Neural cell (in vitro differentiated cells): ENCODE measurements at regions not wholly inside any gene's neighbourhood (a gene's known extent, or its start where the extent isn't known, plus 50 kb on each side); places are given as distances from the start of the nearest gene placed in this dataset.
"Not testable (repeated sequence)": the region's sequence is repeated elsewhere in the genome, so short reads cannot be mapped to it uniquely, and the experiment has no call there.

Source experiments
- H2AFZ ChIP-seq: fragments of 200-600, 300-800 bp; sonication (generic), shearing (Covaris generic); 2 replicates; pipeline ENCODE4 v1.6.0; 2014; ENCODE audit warnings: low read depth, mild to moderate bottlenecking, antibody characterized with exemption, low read length, moderate library complexity
- H3F3A ChIP-seq: fragments of 200-600 bp; shearing (Covaris generic); 2 replicates; pipeline ENCODE4 v1.6.1; 2016; ENCODE audit warnings: mild to moderate bottlenecking, moderate library complexity, mixed read lengths, antibody characterized with exemption, low read length; ENCODE audit not compliant: insufficient read depth, poor library complexity, severe bottlenecking
- H3K27ac ChIP-seq: fragments of 200-600, 300-800 bp; sonication (generic), shearing (Covaris generic); 2 replicates; pipeline ENCODE4 v1.5.1; 2014; ENCODE audit warnings: mild to moderate bottlenecking, low read length, moderate library complexity
- H3K27me3 ChIP-seq: fragments of 300-800, 200-600 bp; sonication (generic), shearing (Covaris generic); 2 replicates; pipeline ENCODE4 v1.6.0; 2014; ENCODE audit warnings: mild to moderate bottlenecking, low read depth, low read length, moderate library complexity; ENCODE audit not compliant: insufficient read depth
- H3K36me3 ChIP-seq: fragments of 300-800, 200-600 bp; sonication (generic), shearing (Covaris generic); 2 replicates; pipeline ENCODE4 v1.5.1; 2014; ENCODE audit warnings: mild to moderate bottlenecking, antibody characterized with exemption, low read length, moderate library complexity; ENCODE audit not compliant: insufficient read depth
- H3K4me2 ChIP-seq: fragments of 300-800, 200-600 bp; sonication (generic), shearing (Covaris generic); 2 replicates; pipeline ENCODE4 v1.6.0; 2014; ENCODE audit warnings: mild to moderate bottlenecking, low read length
- H3K4me3 ChIP-seq: fragments of 300-800, 200-600 bp; sonication (generic), shearing (Covaris generic); 2 replicates; pipeline ENCODE4 v1.5.1; 2014; ENCODE audit warnings: mild to moderate bottlenecking, low read length, moderate library complexity
- H3K79me2 ChIP-seq: fragments of 200-600 bp; shearing (Covaris generic); replicated peaks from 2 replicates; pipeline ENCODE4 v1.6.0; 2014; ENCODE audit warnings: mild to moderate bottlenecking, low read length, moderate library complexity; ENCODE audit not compliant: insufficient read depth
- H3K9ac ChIP-seq: fragments of 300-800, 200-600 bp; sonication (generic), shearing (Covaris generic); 2 replicates; pipeline ENCODE4 v1.6.1; 2016; ENCODE audit warnings: mild to moderate bottlenecking, low read length, mixed read lengths
- H3K9me2 ChIP-seq: fragments of 200-600 bp; shearing (Covaris generic); 2 replicates; pipeline ENCODE4 v1.6.1; 2016; ENCODE audit warnings: mild to moderate bottlenecking, low read length, mixed read lengths; ENCODE audit not compliant: insufficient read depth
- H3K9me3 ChIP-seq: fragments of 200-600, 300-800 bp; sonication (generic), shearing (Covaris generic); 2 replicates; pipeline ENCODE4 v1.6.1; 2016; ENCODE audit warnings: mild to moderate bottlenecking, mixed run types, low read length, moderate library complexity, mixed read lengths
- H4K20me1 ChIP-seq: fragments of 200-600 bp; shearing (Covaris generic); 2 replicates; pipeline ENCODE4 v1.6.1; 2016; ENCODE audit warnings: mild to moderate bottlenecking, mixed run types; ENCODE audit not compliant: insufficient read depth
- EP300 ChIP-seq: fragments of 450-650 bp; conservative IDR thresholded peaks from 2 replicates; pipeline ENCODE4 v1.6.1; 2014; ENCODE audit warnings: antibody characterized with exemption, mild to moderate bottlenecking, moderate library complexity; ENCODE audit not compliant: poor library complexity, severe bottlenecking
- EZH2 ChIP-seq: fragments of 200-600, 300-800 bp; shearing (Covaris generic), sonication (generic); IDR thresholded peaks from 2 replicates; pipeline ENCODE4 v1.6.1; 2014; ENCODE audit warnings: antibody characterized with exemption, low read length, borderline replicate concordance, mild to moderate bottlenecking; ENCODE audit not compliant: insufficient read depth, poor library complexity, severe bottlenecking
- MXI1 ChIP-seq: fragments of 450-650 bp; conservative IDR thresholded peaks from 2 replicates; pipeline ENCODE4 v1.6.1; 2014; ENCODE audit warnings: antibody characterized with exemption, mild to moderate bottlenecking; ENCODE audit not compliant: poor library complexity, severe bottlenecking
- POLR2AphosphoS5 ChIP-seq: IDR thresholded peaks from 2 replicates; pipeline ENCODE4 v1.6.1; 2012
- RAD21 ChIP-seq: fragments of 450-650 bp; conservative IDR thresholded peaks from 2 replicates; pipeline ENCODE4 v1.6.1; 2014; ENCODE audit warnings: antibody characterized with exemption, mild to moderate bottlenecking, moderate library complexity
- SMC3 ChIP-seq: fragments of 450-650 bp; conservative IDR thresholded peaks from 2 replicates; pipeline ENCODE4 v1.6.1; 2014; ENCODE audit warnings: antibody characterized with exemption, mild to moderate bottlenecking, moderate library complexity; ENCODE audit not compliant: poor library complexity
- TAF1 ChIP-seq: IDR thresholded peaks from 2 replicates; pipeline ENCODE4 v1.6.1; 2012; ENCODE audit warnings: low read depth
- TF ChIP-seq, protein P1 (sequence below): IDR thresholded peaks from 2 replicates; pipeline ENCODE4 v1.6.1; 2012; ENCODE audit warnings: borderline replicate concordance
- TF ChIP-seq, protein P2 (sequence below): fragments of 450-650 bp; IDR thresholded peaks from 2 replicates; pipeline ENCODE4 v1.5.1; 2014; ENCODE audit warnings: antibody characterized with exemption, mild to moderate bottlenecking, moderate library complexity; ENCODE audit not compliant: poor library complexity, severe bottlenecking

DNA sequence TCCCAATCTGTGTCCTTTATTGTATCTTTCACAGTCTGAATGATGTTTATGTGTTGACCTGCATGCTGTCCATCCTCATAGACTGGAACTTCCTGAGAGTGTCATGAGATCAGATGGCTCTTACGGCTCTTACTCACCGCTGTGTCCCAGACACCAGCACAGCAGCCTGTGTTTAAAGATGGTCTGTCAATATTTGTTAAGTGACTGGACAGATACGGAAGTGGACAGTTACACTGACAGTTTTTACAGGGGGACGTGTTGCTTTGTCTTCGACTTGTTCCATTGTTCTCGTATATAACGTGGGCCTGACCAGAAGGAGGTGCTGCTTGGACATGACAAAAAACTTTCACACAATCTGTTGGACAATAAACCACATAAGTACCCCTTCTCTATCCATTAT is 342.6 kb downstream of the PREX1 start:
- not testable (repeated sequence) for H3K4me2 ChIP-seq, H3K9me3 ChIP-seq, H4K20me1 ChIP-seq, H3K27ac ChIP-seq, H3K79me2 ChIP-seq, H2AFZ ChIP-seq, H3F3A ChIP-seq, H3K9ac ChIP-seq, H3K4me3 ChIP-seq, H3K36me3 ChIP-seq, H3K9me2 ChIP-seq, H3K27me3 ChIP-seq

DNA sequence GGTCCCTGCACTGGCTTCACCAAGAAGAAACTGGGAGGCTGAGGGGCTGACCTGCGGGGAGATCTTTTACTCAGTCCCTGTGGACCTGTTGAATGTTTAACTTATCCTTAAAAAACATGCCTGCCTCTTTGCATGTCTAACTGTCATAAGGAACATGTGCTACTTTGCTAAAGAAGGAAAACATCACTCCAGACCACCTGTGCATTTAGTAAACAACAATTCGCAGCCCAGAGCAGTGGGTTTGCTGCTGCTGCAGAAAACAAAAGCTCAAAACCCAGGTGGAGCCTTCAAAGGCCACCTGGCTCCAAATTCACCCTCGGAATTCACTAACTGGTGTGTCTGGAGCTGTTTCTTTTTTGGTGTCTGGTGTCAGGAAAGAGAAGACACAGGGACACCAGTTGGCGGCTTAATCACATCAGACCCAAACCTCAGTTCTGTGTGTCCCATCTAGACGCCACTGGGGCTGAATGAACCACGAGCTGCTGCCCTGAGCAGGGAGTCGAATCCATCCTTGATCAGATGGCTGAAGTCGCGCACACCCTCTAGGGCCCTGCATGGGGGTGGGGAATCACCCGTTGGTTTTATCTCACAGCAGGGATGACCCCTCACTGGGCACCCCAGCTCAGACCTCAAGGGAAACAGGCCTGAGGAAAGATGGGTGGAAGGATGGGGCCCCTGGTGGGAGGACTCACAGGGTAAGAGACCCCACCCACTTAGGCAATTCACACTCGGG is 344.3 kb downstream of the PREX1 start:
- no peak overlapping the region for H3K27ac ChIP-seq
- no peaks in the 10 kb centered on the region for H4K20me1 ChIP-seq
- H3K79me2 ChIP-seq: no peaks in the 10 kb centered on the region
- H2AFZ ChIP-seq: no peak overlapping the region
- no peaks in the 10 kb centered on the region for H3K27me3 ChIP-seq
- H3K9me2 ChIP-seq: no peaks in the 10 kb centered on the region
- H3F3A ChIP-seq: no peaks in the 10 kb centered on the region
- H3K36me3 ChIP-seq: no peaks in the 10 kb centered on the region
- TF ChIP-seq POLR2AphosphoS5 (no peak), EZH2 (no peak), EP300 (no peak), TAF1 (no peak), RAD21 (no peak), MXI1 (no peak), SMC3 (no peak)
- TF ChIP-seq, protein P1, sequence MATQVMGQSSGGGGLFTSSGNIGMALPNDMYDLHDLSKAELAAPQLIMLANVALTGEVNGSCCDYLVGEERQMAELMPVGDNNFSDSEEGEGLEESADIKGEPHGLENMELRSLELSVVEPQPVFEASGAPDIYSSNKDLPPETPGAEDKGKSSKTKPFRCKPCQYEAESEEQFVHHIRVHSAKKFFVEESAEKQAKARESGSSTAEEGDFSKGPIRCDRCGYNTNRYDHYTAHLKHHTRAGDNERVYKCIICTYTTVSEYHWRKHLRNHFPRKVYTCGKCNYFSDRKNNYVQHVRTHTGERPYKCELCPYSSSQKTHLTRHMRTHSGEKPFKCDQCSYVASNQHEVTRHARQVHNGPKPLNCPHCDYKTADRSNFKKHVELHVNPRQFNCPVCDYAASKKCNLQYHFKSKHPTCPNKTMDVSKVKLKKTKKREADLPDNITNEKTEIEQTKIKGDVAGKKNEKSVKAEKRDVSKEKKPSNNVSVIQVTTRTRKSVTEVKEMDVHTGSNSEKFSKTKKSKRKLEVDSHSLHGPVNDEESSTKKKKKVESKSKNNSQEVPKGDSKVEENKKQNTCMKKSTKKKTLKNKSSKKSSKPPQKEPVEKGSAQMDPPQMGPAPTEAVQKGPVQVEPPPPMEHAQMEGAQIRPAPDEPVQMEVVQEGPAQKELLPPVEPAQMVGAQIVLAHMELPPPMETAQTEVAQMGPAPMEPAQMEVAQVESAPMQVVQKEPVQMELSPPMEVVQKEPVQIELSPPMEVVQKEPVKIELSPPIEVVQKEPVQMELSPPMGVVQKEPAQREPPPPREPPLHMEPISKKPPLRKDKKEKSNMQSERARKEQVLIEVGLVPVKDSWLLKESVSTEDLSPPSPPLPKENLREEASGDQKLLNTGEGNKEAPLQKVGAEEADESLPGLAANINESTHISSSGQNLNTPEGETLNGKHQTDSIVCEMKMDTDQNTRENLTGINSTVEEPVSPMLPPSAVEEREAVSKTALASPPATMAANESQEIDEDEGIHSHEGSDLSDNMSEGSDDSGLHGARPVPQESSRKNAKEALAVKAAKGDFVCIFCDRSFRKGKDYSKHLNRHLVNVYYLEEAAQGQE: no peak
- TF ChIP-seq, protein P2, sequence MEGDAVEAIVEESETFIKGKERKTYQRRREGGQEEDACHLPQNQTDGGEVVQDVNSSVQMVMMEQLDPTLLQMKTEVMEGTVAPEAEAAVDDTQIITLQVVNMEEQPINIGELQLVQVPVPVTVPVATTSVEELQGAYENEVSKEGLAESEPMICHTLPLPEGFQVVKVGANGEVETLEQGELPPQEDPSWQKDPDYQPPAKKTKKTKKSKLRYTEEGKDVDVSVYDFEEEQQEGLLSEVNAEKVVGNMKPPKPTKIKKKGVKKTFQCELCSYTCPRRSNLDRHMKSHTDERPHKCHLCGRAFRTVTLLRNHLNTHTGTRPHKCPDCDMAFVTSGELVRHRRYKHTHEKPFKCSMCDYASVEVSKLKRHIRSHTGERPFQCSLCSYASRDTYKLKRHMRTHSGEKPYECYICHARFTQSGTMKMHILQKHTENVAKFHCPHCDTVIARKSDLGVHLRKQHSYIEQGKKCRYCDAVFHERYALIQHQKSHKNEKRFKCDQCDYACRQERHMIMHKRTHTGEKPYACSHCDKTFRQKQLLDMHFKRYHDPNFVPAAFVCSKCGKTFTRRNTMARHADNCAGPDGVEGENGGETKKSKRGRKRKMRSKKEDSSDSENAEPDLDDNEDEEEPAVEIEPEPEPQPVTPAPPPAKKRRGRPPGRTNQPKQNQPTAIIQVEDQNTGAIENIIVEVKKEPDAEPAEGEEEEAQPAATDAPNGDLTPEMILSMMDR: no peak
- no peaks in the 10 kb centered on the region for H3K9me3 ChIP-seq
- H3K9ac ChIP-seq: no peak overlapping the region
- no peak overlapping the region for H3K4me2 ChIP-seq
- H3K4me3 ChIP-seq: no peak overlapping the region
